Skeletal muscle cell (primary cell): ENCODE measurements at regions not wholly inside any gene's neighbourhood (a gene's known extent, or its start where the extent isn't known, plus 50 kb on each side); places are given as distances from the start of the nearest gene placed in this dataset.
A peak's percentile ranks its signal among the peaks of the same experiment; 100 is the strongest.

Experiments
- DNase-seq: peaks from one replicate; pipeline ENCODE4 v3.0.0-alpha.2; 2010; ENCODE audit warnings: low read depth
- H3K4me3 ChIP-seq: 2 replicates; pipeline ENCODE4 v1.5.1; 2011; ENCODE audit warnings: low read depth, mild to moderate bottlenecking, control low read depth, low read length, moderate library complexity

GRCh38 chr2:183267148-183267827 lies 143.0 kb downstream of the NUP35 start:
- DNase-seq: no peak
- H3K4me3 ChIP-seq: no peak overlapping the region

GRCh38 chr2:183269956-183270355 lies 145.7 kb downstream of the NUP35 start:
- H3K4me3 ChIP-seq: no peak overlapping the region
- peak; percentile 25 for DNase-seq

- no peak overlapping the region for H3K4me3 ChIP-seq
- DNase-seq: no peak
Observed at GRCh38 chr2:183283209-183283608, 159.0 kb downstream of the NUP35 start.

- no peak overlapping the region for H3K4me3 ChIP-seq
- peak; percentile 91 for DNase-seq
Observed at GRCh38 chr2:183284606-183285005, 160.4 kb downstream of the NUP35 start.

- DNase-seq: no peak
- H3K4me3 ChIP-seq: no peak overlapping the region
Observed at GRCh38 chr2:183291436-183291835, 167.2 kb downstream of the NUP35 start.

GRCh38 chr2:183292028-183292427 lies 167.8 kb downstream of the NUP35 start:
- DNase-seq: no peak
- H3K4me3 ChIP-seq: no peak overlapping the region

- DNase-seq: no peak
- H3K4me3 ChIP-seq: no peak overlapping the region
Observed at GRCh38 chr2:183339311-183339710, 215.1 kb downstream of the NUP35 start.

- H3K4me3 ChIP-seq: no peak overlapping the region
- no peak for DNase-seq
Observed at GRCh38 chr2:183341057-183341456, 216.8 kb downstream of the NUP35 start.

GRCh38 chr2:183347969-183348368 lies 223.7 kb downstream of the NUP35 start:
- no peak overlapping the region for H3K4me3 ChIP-seq
- DNase-seq: no peak

GRCh38 chr2:183348492-183348891 lies 224.2 kb downstream of the NUP35 start:
- no peak overlapping the region for H3K4me3 ChIP-seq
- DNase-seq: no peak

- DNase-seq: no peak
- no peak overlapping the region for H3K4me3 ChIP-seq
Observed at GRCh38 chr2:183349091-183349490, 224.8 kb downstream of the NUP35 start.

GRCh38 chr2:183359867-183360266 lies 235.6 kb downstream of the NUP35 start:
- no peak overlapping the region for H3K4me3 ChIP-seq
- no peak for DNase-seq

- DNase-seq: no peak
Observed at GRCh38 chr2:183371545-183371944, 247.3 kb downstream of the NUP35 start.

GRCh38 chr2:183375821-183376220 lies 251.6 kb downstream of the NUP35 start:
- no peak for DNase-seq

More at GRCh38 chr2:183371545-183371944, 247.3 kb downstream of the NUP35 start:
- H3K4me3 ChIP-seq: no peak overlapping the region

GRCh38 chr2:183383854-183384253 lies 259.6 kb downstream of the NUP35 start:
- H3K4me3 ChIP-seq: no peak overlapping the region
- no peak for DNase-seq

More at GRCh38 chr2:183375821-183376220, 251.6 kb downstream of the NUP35 start:
- no peak overlapping the region for H3K4me3 ChIP-seq

GRCh38 chr2:183389546-183390080 lies 265.4 kb downstream of the NUP35 start:
- H3K4me3 ChIP-seq: no peak overlapping the region
- DNase-seq: no peak

- DNase-seq: no peak
Observed at GRCh38 chr2:183390109-183390508, 265.9 kb downstream of the NUP35 start.

GRCh38 chr2:183404392-183404791 lies 280.1 kb downstream of the NUP35 start:
- DNase-seq: no peak
- no peak overlapping the region for H3K4me3 ChIP-seq

More at GRCh38 chr2:183390109-183390508, 265.9 kb downstream of the NUP35 start:
- H3K4me3 ChIP-seq: no peak overlapping the region

- DNase-seq: no peak
- no peak overlapping the region for H3K4me3 ChIP-seq
Observed at GRCh38 chr2:183408562-183408961, 284.3 kb downstream of the NUP35 start.

GRCh38 chr2:183409662-183410061 lies 285.4 kb downstream of the NUP35 start:
- no peak for DNase-seq
- no peak overlapping the region for H3K4me3 ChIP-seq

GRCh38 chr2:183416753-183417152 lies 292.5 kb downstream of the NUP35 start:
- no peak overlapping the region for H3K4me3 ChIP-seq

More at GRCh38 chr2:183416753-183417152, 292.5 kb downstream of the NUP35 start:
- no peak for DNase-seq
